Nephron progenitor cell (in vitro differentiated cells): ENCODE measurements at regions not wholly inside any gene's neighbourhood (a gene's known extent, or its start where the extent isn't known, plus 50 kb on each side); places are given as distances from the start of the nearest gene placed in this dataset.
"Not testable (repeated sequence)": the region's sequence is repeated elsewhere in the genome, so short reads cannot be mapped to it uniquely, and the experiment has no call there.

ENCODE experiments used
- DNase-seq: peaks from one replicate; pipeline ENCODE4 v3.0.0; 2021
- H3K27ac Mint-ChIP-seq: 2 replicates; pipeline ENCODE4 v1.8.0; 2021; ENCODE audit warnings: mild to moderate bottlenecking, moderate library complexity, mixed read lengths
- H3K27me3 Mint-ChIP-seq: 2 replicates; pipeline ENCODE4 v1.8.0; 2021; ENCODE audit warnings: mild to moderate bottlenecking, low read depth, mixed read lengths; ENCODE audit not compliant: poor library complexity
- H3K36me3 Mint-ChIP-seq: 2 replicates; pipeline ENCODE4 v1.8.0; 2021; ENCODE audit warnings: low read depth, mixed read lengths
- H3K4me1 Mint-ChIP-seq: 2 replicates; pipeline ENCODE4 v1.8.0; 2021; ENCODE audit warnings: mixed read lengths
- H3K4me3 Mint-ChIP-seq: 2 replicates; pipeline ENCODE4 v1.8.0; 2021; ENCODE audit warnings: mild to moderate bottlenecking, moderate library complexity, mixed read lengths
- H3K9me3 Mint-ChIP-seq: 2 replicates; pipeline ENCODE4 v1.8.0; 2021; ENCODE audit warnings: mild to moderate bottlenecking, moderate library complexity, mixed read lengths
- CTCF ChIP-seq: fragments of 200-600 bp; sonication (generic); IDR thresholded peaks from 2 replicates; pipeline ENCODE4 v1.5.0; 2021; ENCODE audit warnings: antibody characterized with exemption

GRCh38 chr12:83753904-83754303 is 1067.2 kb downstream of the TMTC2 start:
- Mint-ChIP-seq H3K36me3 (no peaks in the 10 kb centered on the region), H3K4me1 (no peaks in the 10 kb centered on the region), H3K27me3 (no peaks in the 10 kb centered on the region), H3K27ac (no peak overlapping the region), H3K9me3 (no peaks in the 10 kb centered on the region), H3K4me3 (no peak overlapping the region)
- no peak for TF ChIP-seq CTCF
- DNase-seq = no peak

GRCh38 chr12:83753205-83753604 is 1066.5 kb downstream of the TMTC2 start:
- Mint-ChIP-seq H3K27ac (no peak overlapping the region), H3K4me1 (no peaks in the 10 kb centered on the region), H3K4me3 (no peak overlapping the region), H3K9me3 (no peaks in the 10 kb centered on the region), H3K27me3 (no peaks in the 10 kb centered on the region), H3K36me3 (no peaks in the 10 kb centered on the region)
- no peak for TF ChIP-seq CTCF
- no peak for DNase-seq

GRCh38 chr12:83739607-83740006 is 1052.9 kb downstream of the TMTC2 start:
- Mint-ChIP-seq H3K4me1 (no peaks in the 10 kb centered on the region), H3K27me3 (no peaks in the 10 kb centered on the region), H3K36me3 (no peaks in the 10 kb centered on the region), H3K9me3 (peaks cover 11% of the 10 kb centered on the region), H3K27ac (no peak overlapping the region), H3K4me3 (no peak overlapping the region)
- DNase-seq = no peak
- TF ChIP-seq CTCF = no peak

DNA sequence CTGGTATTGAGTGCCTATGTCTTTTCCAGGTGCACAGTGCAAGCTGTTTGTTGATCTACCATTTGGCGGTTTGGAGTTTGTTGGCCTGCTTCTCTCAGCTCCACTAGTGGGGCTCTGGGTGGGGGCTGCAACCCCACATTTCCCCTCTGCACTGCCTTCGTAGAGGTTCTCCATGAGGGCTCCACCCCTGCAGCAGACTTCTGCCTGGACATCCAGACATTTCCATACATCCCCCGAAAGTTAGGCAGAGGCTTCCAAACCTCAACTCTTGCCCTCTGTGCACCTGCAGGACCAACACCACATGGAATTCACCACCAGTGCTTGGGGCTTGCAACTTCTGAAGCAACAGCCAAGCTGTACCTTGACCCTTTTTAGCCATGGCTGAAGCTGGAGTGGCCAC is 1024.1 kb downstream of the TMTC2 start:
- no peaks in the 10 kb centered on the region for H3K27me3 Mint-ChIP-seq
- no peak for TF ChIP-seq CTCF
- peaks cover 39% of the 10 kb centered on the region for H3K9me3 Mint-ChIP-seq
- H3K4me3 Mint-ChIP-seq = no peak overlapping the region
- H3K4me1 Mint-ChIP-seq = no peaks in the 10 kb centered on the region
- DNase-seq = no peak
- no peak overlapping the region for H3K27ac Mint-ChIP-seq
- no peaks in the 10 kb centered on the region for H3K36me3 Mint-ChIP-seq

DNA sequence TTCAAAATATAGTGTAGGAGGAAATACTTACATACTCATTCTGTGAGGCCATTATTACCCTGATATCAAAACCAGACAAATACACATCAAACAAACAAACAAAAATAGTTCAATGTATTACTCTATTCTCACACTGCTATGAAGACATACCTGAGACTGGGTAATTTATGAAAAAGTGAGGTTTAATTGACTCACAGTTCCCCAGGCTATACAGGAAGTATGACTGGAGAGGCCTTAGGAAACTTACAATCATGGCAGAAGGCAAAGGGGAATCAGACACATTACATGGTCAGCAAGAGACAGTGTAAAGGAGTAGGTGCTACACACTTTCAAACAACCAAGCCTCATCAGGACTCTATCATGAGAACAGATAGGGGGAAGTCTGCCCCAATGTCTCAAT is 1023.2 kb downstream of the TMTC2 start:
- Mint-ChIP-seq H3K27me3 (no peaks in the 10 kb centered on the region), H3K4me1 (no peaks in the 10 kb centered on the region), H3K27ac (no peak overlapping the region), H3K36me3 (no peaks in the 10 kb centered on the region), H3K4me3 (no peak overlapping the region), H3K9me3 (peaks cover 39% of the 10 kb centered on the region)
- no peak for DNase-seq
- TF ChIP-seq CTCF = no peak

DNA sequence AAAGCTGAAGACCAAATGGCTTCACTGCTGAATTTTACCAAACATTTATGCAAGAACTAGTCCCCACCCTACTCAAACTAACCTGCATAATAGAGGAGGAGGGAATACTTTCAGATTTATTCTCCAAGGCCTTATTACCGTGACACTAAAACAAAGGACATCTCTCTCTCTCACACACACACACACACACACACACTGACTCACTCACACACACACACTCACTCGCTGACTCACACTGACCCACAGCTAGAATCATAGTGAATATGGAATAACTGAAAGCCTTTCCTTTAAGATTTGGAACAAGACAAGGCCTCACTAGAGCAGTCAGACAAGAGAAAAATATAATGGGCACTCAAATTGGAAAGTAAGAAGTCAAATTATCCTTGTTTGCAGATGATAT is 1014.1 kb downstream of the TMTC2 start:
- Mint-ChIP-seq H3K36me3 (no peaks in the 10 kb centered on the region), H3K27ac (no peak overlapping the region), H3K4me1 (no peaks in the 10 kb centered on the region), H3K9me3 (peaks cover 10% of the 10 kb centered on the region), H3K27me3 (no peaks in the 10 kb centered on the region), H3K4me3 (no peak overlapping the region)
- TF ChIP-seq CTCF = no peak
- DNase-seq = no peak

DNA sequence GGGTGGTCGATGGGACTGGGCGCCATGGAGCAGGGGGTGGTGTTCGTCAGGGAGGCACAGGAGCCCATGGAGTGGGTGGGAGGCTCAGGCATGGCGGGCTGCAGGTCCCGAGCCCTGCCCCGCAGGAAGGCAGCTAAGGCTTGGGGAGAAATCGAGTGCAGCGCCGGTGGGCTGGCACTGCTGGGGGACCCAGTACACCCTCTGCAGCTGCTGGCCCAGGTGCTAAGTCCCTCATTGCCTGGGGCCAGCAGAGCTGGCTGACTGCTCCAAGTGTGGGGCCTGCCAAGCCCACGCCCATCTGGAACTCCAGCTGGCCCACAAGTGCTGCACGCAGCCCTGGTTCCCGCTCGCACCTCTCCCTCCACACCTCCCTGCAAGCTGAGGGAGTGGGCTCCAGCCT is 1009.6 kb downstream of the TMTC2 start:
- not testable (repeated sequence) for H3K4me1 Mint-ChIP-seq, H3K27ac Mint-ChIP-seq, H3K36me3 Mint-ChIP-seq, H3K27me3 Mint-ChIP-seq, H3K4me3 Mint-ChIP-seq, DNase-seq
- H3K9me3 Mint-ChIP-seq = peaks cover 35% of the 10 kb centered on the region
